GM19023 (cell line): ENCODE measurements at regions not wholly inside any gene's neighbourhood (a gene's known extent, or its start where the extent isn't known, plus 50 kb on each side); places are given as distances from the start of the nearest gene placed in this dataset.
"Not testable (repeated sequence)": the region's sequence is repeated elsewhere in the genome, so short reads cannot be mapped to it uniquely, and the experiment has no call there.

Experiments
- ATAC-seq: cut with Tn5 transposase; IDR thresholded peaks from one replicate; pipeline ENCODE4 v1.9.1; 2021; ENCODE audit warnings: mild to moderate bottlenecking, moderate library complexity; ENCODE audit not compliant: unreplicated experiment

DNA sequence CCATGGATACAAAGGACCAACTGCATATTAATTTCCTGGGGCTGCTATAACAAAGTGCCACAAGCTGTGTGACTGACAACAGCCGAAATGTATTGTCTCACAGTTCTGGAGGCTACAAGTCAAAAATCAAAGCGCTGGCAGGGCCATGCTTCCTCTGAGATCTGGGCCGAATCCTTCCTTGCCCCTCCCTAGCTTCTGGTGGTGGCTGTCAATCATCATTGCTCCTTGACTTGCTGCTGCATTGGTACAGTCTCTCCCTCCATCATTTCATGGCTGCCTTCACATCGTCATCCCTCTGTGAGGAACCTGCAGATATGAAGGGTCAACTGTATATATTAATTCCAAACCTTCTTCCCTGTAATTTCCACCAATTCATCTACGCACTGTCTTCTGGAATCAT, 118.3 kb downstream of the EXOC5 start:
- ATAC-seq = no peak

DNA sequence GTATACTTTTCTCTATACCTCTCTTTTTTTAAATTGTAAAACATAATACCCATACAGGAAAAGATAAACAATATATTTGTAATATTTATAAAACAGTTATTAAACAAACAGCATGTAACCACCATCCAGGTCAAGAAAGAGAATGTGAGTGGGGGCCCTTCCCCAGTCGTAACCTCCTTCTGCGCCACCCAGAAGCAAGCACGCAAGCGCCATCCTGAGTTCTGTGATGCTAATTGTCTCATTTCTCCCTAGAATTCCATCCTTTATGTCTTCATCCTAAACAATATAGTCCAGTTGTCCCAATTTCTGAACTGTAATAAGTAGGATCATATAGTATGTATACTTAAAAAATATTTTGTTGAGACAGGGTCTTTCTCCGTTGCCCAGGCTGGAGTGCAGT, 129.5 kb downstream of the EXOC5 start:
- no peak for ATAC-seq

DNA sequence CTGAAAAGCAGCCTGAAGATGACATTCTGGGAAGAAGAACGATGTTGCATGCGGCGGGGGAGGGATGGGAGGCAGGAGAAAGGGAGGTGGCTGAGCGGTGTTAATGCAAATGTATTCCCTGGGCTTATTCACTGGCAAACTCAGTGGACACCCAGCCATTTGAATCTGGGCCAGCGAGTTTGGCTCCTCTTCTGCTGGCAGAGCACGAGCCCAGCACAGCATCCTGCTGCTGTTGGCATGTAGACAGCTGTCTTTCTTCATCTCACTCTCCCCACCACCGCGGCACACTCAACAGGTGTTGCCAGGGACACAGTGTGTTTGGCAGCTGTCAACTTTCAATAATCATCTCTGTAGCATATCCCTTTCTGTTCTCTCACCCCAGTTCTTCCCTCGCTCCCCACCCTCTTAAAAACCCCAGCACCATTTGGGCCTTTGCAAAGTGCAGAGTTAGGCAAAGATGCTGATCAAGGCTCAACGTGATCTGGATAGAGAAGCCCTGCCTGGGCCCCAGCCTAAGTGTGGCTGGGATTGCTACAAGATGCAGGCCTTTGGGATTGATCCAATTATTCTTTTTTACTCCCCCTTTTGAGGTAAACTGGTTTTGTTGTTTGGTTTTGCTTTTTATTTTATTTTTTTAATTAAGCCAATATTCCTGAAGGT, 131.9 kb downstream of the EXOC5 start:
- ATAC-seq = no peak

DNA sequence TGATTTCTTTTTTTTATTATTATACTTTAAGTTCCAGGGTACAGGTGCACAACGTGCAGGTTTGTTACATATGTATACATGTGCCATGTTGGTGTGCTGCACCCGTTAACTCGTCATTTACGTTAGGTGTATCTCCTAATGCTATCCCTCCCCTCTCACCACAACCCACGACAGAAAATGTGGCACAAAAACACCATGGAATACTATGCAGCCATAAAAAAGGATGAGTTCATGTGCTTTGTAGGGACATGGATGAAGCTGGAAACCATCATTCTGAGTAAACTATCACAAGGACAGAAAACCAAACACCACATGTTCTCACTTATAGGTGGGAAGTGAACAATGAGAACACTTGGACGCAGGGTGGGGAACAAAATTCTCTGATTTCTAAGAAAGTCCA, 140.9 kb downstream of the EXOC5 start:
- not testable (repeated sequence) for ATAC-seq

DNA sequence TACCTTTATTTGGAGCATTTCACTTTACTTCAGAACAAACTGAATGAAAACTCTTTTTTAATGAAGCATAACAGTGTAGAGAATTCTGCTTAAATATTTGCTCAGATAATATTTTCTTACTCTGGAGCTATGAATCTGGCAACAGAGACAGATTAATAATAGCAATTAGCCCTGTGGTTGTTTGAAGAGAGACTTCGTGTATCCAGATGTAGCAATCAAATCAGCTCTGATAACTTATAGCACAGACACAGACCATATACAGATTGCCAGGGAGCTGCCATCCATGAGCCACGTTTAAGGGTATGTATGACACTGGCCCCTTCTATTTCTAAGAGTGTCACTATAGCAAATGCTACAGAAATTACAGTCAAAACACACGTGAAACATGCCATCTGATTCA, 146.6 kb downstream of the EXOC5 start:
- ATAC-seq = no peak

DNA sequence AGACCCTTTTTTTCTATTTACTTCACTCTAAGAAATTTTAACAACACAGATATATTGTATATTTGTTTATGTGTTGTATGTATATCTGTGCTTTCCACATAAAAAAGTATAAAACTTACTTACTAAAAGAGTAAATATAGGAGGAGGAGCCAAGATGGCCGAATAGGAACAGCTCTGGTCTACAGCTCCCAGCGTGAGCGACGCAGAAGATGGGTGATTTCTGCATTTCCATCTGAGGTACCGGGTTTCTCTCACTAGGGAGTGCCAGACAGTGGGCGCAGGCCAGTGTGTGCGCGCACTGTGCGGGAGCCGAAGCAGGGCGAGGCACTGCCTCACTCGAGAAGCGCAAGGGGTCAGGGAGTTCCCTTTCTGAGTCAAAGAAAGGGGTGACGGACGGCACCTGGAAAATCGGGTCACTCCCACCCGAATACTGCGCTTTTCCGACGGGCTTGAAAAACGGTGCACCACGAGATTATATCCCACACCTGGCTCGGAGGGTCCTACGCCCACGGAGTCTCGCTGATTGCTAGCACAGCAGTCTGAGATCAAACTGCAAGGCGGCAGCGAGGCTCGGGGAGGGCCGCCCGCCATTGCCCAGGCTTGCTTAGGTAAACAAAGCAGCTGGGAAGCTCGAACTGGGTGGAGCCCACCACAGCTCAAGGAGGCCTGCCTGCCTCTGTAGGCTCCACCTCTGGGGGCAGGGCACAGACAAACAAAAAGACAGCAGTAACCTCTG, 156.5 kb downstream of the EXOC5 start:
- ATAC-seq = not testable (repeated sequence)

DNA sequence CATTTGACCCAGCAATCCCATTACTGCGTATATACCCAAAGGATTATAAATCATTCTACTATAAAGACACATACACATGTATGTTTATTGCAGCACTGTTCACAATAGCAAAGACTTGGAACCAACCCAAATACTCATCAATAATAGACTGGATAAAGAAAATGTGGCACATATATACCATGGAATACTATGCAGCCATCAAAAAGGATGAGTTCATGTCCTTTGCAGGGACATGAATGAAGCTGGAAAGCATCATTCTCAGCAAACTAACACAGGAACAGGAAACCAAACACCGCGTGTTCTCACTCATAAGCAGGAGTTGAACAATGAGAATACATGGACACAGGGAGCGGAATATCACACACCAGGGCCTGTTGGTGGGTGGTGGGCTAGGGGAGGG, 158.3 kb downstream of the EXOC5 start:
- not testable (repeated sequence) for ATAC-seq

DNA sequence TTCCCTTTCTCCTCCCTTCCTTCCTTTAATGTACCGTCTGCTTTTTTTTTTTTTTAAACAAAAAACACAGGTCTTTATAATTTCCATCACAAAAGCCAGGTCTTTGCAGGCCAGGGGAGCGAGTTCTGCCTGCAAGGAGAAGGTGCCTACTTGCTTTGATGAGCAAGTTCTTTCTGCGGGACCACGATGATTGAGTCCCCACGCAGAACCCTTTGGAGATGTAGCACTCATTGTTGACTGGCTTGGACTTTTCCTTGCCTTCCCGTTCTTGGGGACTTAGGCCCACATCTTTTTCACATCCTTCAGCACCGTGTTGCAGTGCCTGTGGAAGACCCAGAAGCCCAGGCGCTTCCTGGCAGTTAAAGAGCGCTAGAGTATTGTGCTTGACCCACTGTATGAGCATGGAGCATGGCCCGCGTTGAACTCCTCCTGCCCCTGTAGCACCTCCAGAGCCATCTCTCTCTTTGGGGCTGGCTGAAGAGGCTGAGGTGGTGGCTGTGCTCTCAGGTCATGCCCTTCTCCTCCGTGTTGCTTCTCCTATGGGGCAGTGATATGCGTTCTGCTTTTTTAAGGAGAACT, 177.6 kb downstream of the EXOC5 start:
- no peak for ATAC-seq

DNA sequence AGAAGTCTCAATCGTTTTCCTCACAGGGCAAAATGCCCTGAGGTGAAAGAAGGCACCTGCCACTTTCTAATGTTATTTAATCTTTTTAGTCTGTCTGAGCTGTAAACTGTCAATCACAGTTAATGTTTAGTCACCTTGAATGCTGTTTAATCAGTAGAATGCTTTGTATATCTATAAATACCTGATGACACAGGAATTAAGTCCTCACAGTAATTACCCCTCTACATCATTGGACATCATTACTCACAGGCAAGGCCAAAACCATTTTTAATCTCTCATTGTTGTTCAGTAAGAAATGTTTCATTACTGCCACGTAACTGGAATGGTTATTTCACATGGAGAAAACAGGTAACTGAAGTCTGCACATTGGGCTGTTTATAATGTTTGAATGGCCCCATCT, 178.8 kb downstream of the EXOC5 start:
- ATAC-seq = no peak

DNA sequence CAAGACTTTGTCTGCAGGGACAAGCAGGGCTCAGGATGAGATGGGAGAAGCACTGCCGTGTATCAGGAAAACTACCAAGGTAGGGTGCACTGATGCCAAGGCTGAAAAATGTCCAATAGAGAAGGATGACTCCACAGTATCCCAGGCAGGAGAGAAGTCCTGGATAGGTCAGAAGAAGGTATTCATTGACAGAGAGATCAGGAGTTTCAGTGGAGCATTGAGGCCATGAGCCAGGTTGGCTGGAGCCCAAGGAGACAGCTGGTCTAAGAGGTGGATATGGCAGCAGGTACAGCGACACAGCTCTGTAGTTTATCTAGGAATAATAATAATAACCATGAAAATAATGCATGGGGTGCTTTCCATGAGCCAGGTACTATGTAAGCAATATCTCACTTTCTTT, 180.9 kb downstream of the EXOC5 start:
- ATAC-seq = no peak

DNA sequence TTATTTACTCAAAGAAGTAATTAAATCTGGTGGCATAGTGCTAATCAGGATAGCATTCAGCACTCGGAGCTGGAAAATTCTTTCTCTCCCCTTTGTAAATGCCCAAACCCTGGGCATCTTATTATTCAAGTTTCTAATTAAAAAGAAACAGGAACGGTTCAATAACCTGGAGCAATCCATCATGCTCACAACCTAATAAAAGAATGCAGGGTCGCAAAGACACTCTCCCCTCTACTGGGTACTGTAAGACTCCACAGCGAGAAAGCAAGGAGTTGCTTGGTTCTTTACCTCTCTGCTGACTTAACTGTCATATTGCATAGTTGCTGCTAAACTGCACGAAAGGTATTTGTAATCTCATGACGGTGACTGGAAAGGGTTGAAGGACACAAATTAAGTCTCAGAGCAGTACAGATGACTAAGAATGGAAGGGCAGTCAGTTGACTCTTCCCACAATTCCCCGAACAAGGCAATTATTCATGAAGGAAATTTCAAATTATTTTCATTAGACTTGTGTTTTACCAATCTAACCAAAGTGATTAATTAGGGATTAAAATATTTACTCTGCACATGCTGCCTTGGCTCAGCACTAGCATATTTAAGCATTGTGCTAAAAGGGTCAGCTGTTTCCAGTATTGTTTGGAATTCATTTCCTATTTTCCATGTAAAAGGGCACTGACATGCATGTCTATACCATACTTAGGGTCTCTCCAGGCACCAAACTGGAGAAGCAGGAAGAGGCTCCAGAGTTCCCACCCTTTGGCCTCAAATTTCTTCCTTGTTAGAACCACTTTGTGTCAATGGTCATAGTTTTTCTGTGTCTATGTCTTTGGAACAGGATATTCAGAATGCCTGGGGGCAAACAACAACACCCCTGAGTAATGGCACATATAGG, 182.2 kb downstream of the EXOC5 start:
- no peak for ATAC-seq

DNA sequence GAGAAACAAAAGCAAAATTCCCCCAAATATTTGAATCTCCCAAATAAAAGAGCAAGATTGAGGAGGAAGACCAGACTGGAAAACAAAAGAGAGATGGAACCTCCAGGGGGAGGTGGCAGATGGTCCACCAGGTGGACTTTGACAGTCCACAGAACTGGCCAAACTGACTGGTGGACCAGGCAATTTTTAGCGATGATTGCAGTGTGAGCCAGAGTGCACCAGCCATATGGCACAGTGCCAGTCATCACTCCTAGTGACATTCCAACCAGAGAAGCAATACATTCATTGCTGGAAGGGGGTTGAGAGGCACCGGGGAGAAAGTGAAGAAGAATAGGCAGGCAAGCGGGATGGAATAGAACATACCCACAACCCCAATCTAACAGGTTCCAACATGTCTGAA, 182.9 kb downstream of the EXOC5 start:
- no peak for ATAC-seq

DNA sequence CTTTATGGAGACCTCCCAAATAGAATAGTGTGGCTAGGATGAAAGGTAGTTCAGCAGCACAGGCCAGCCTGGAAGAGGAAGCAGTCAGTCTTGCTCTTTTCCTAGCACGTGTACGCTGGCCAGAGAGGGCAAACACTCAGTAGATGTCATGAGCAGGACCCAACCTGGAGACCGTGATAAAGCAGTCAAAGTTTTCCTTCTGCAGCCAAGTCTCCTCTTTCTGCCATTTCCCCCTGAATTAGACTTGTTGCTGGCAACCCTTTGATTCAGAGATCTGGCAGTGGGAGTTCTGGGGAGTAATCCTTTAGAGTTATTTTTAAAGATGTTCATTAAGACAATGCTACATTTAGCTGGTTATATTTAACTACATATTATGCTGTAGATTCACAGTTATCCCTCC, 183.7 kb downstream of the EXOC5 start:
- no peak for ATAC-seq

DNA sequence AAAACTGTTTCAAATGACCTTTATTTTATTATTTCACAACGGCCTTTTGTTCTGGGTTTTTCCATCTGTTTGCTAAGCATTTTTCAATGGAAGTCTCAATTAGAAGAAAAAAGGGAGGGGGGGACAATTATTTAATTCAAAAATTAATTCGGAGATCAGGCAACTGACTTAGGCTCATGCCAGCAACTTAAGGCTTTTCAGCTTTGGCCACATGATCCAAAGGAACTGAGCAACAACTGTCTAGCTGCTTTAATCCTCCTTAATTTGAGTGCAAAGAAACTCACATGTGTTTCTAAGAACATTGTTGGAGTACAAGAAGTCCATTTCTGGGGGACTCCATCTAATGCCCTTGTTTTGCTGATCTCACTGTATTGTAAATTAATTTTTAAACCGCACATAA, 188.0 kb downstream of the EXOC5 start:
- ATAC-seq = no peak

DNA sequence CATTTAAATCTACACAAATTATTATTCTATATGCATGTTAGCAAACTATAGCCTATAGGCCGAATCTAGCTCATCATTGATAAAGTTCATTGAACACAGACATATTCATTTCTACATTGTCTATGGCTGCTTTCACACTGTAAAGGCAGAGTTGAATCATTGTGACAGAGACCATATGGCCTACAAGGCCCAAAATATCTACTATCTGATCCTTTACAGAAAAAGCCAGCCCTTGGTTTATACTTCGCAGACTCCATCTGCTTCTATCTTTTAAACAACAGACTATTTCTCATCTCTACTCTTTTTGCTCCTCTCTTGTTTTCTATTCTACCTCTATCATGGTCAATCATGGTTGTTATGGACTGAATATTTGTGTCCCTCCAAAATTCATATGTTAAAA, 190.7 kb downstream of the EXOC5 start:
- no peak for ATAC-seq

DNA sequence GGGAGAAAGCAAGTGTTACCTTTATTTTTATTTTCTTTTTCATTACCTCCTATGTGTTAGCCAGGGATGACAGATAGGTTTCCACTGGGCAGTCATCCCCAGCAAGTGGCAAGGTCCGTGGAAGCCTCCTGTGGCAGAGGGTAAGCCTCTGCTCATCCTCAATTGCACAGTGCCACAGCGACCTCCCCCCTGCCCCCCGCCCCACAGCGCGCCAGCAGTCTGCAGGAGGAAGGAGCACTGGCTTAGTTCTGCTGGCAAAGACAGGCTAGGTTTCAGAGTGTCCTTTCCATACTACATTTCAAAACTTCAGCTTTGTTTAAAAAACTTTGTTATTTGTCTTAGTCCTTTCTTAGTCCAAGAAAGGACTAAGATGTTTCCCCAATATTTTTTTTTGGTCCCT, 194.7 kb downstream of the EXOC5 start:
- ATAC-seq = no peak

DNA sequence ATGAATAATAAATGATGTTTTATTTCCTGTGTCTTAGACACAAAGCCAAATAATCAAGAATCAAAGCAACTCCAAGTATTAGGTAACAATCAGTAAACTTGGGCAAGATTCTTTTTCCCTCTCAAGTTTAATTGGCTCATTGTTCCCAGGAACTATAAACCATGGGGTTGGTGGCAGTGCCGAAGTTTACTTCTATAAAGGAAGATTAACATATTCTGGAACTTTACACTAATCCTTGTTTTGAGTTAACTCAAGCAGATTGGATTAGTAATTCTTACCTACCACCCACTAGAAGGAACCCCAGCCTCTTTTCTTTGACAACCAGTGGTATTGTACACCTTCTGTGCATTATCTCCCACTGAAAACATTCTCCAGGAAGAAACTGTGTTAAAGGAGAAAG, 197.1 kb downstream of the EXOC5 start:
- no peak for ATAC-seq

DNA sequence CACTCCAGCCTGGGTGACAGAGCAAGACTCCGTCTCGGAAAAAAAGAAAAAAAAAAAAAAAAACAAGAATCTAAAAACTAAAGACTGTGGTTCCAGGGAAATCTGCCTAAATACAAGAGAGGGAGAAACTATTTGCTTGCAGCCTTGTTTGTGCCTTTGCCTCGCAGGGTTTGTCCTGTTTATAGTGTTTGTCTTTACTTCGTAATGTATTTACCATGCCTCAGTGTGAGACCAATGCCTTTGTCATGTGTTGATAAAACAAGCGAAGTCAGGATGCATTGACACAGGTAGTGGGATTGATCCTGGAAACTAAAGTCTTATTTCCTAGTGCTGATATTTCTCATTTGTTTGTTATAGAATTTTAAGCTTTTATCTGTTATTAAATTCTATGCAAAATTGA, 199.0 kb downstream of the EXOC5 start:
- no peak for ATAC-seq

DNA sequence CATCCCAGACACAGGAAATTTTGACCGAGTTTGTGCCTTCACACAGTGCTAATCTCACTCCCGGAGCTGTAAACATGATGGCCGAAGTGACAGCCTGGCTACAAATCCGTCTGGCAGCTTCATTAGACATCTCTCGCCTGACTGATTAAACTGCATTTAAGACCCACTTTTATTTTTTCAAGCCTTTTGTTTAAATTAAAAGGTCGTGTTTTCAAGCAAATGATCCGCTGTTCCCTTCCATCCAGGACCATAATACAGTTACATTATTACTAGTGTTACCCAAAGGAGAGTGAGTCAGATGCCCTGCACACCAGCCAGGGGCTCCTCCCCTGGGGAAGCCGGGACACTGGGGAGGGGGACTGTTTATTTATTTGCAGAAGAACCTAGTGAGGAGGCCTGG, 200.2 kb downstream of the EXOC5 start:
- no peak for ATAC-seq

DNA sequence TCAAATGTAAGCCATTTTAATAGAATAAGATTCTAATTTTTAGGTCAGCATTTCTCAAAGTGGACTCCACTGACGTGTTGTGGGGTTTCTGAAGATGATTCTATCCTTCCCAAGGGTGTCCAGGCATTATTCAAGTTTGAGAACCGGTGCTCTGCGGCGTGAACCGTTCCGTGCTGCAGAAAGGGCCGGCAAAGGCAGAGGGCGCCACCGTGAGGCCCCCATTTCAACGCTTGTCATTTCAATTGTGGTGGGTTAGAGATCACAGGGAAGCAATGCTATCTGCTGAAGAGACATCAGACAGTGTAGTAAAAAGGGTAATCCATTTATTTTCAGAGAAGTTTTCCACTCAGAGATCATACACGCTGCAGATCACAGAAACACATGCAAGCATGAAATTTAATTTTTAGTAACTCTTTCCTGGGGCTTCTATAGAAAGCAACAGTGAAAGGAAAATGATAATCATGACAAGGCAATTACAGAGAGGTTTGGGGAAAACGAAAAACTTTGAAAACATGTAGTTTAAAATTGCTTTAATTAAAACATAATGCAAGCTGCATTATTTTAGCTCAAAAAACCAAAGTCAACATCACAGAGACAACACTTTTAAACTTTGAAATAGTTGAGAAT, 201.7 kb downstream of the EXOC5 start:
- no peak for ATAC-seq

DNA sequence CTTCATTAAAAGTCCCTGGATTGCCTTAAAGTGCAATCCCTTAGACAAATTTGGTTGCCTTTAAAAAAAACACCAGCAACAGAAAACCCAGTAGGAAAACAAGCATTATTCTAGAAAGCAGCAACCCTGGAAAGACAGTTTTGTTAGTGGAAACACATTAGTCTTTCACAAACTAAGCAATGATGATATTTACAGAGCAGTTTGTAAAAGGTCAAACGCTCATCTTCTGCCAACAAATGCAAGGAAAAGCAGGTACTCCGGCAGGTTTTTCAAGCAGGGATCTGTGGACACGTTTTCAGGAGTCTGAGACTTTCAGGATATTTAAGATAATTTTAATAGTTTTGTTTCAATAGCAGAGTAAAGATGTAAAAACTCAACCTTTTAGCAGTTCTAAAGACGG, 202.2 kb downstream of the EXOC5 start:
- ATAC-seq = no peak
